IMR-90 (cell line): ENCODE measurements at regions not wholly inside any gene's neighbourhood (a gene's known extent, or its start where the extent isn't known, plus 50 kb on each side); places are given as distances from the start of the nearest gene placed in this dataset.

Source experiments
- CTCF ChIP-seq: conservative IDR thresholded peaks from 2 replicates; pipeline ENCODE4 v1.5.1; 2012; ENCODE audit warnings: mild to moderate bottlenecking, low read depth, low read length, improper control_type of control experiment
- POLR2A ChIP-seq: IDR thresholded peaks from 2 replicates; pipeline ENCODE4 v1.6.1; 2012; ENCODE audit warnings: mild to moderate bottlenecking, low read depth, low read length
- RAD21 ChIP-seq: IDR thresholded peaks from 2 replicates; pipeline ENCODE4 v1.6.1; 2012; ENCODE audit warnings: low read length, improper control_type of control experiment
- RFX5 ChIP-seq: IDR thresholded peaks from 2 replicates; pipeline ENCODE4 v1.8.0; 2012; ENCODE audit warnings: low read depth, mild to moderate bottlenecking, low read length, moderate library complexity
- SMC3 ChIP-seq: fragments of 150-350 bp; IDR thresholded peaks from 2 replicates; pipeline ENCODE4 v1.6.1; 2016; ENCODE audit warnings: low read depth, mild to moderate bottlenecking, antibody characterized with exemption, low read length, moderate library complexity

- TF ChIP-seq RAD21, result no peak
- no peak for TF ChIP-seq CTCF
- no peak for TF ChIP-seq RFX5
- TF ChIP-seq POLR2A, result no peak
- no peak for TF ChIP-seq SMC3
Measured at GRCh38 chr1:113207457-113207856, 134.5 kb downstream of the LRIG2 start.
